ENCODE measurements at regions not wholly inside any gene's neighbourhood (a gene's known extent, or its start where the extent isn't known, plus 50 kb on each side); places are given as distances from the start of the nearest gene placed in this dataset.

GRCh38 chr7:45454771-45455170, 119.4 kb upstream of the ADCY1 start:
- CTCF ChIA-PET = no interaction called here
- POLR2A ChIA-PET = no interaction called here
- Mint-ChIP-seq H3K4me3 (no peak overlapping the region), H3K36me3 (no peaks in the 10 kb centered on the region), H3K4me1 (no peaks in the 10 kb centered on the region), H3K27me3 (ENCODE audit: low read depth) (no peaks in the 10 kb centered on the region), H3K27ac (no peak overlapping the region), H3K9me3 (no peaks in the 10 kb centered on the region)
- ATAC-seq = no peak
- TF ChIP-seq ATF1 (CRISPR knock-in tag; IDR thresholded peaks at IDR 0.05) (no peak), IRF1 (CRISPR knock-in tag; IDR thresholded peaks at IDR 0.05) (no peak)
- DNase-seq (ENCODE audit: low spot score) = no peak

- ChIA-PET POLR2A (no interaction called here), CTCF (no interaction called here)
- Mint-ChIP-seq H3K27me3 (ENCODE audit: low read depth) (no peaks in the 10 kb centered on the region), H3K27ac (no peak overlapping the region), H3K4me1 (no peaks in the 10 kb centered on the region), H3K4me3 (no peak overlapping the region), H3K9me3 (no peaks in the 10 kb centered on the region), H3K36me3 (no peaks in the 10 kb centered on the region)
- no peak for TF ChIP-seq ZNF512 (CRISPR knock-in tag; IDR thresholded peaks at IDR 0.05; ENCODE audit: borderline replicate concordance)
- no peak for TF ChIP-seq FOXP4 (CRISPR knock-in tag; IDR thresholded peaks at IDR 0.05)
- no peak for TF ChIP-seq HMGXB4 (CRISPR knock-in tag; IDR thresholded peaks at IDR 0.05)
- TF ChIP-seq ZNF423 (CRISPR knock-in tag; IDR thresholded peaks at IDR 0.05) = no peak
- TF ChIP-seq SMAD4 (CRISPR knock-in tag; IDR thresholded peaks at IDR 0.05) = no peak
- TF ChIP-seq SP1 (CRISPR knock-in tag; conservative IDR thresholded peaks at IDR 0.05) = no peak
- TF ChIP-seq GRHL2 (CRISPR knock-in tag; IDR thresholded peaks at IDR 0.05; ENCODE audit: insufficient replicate concordance, severe bottlenecking) = no peak
- TF ChIP-seq FOXJ3 (CRISPR knock-in tag; IDR thresholded peaks at IDR 0.05; ENCODE audit: borderline replicate concordance) = no peak
- TF ChIP-seq ZBTB43 (CRISPR knock-in tag; IDR thresholded peaks at IDR 0.05) = no peak
- no peak for TF ChIP-seq ATF3 (CRISPR knock-in tag; conservative IDR thresholded peaks at IDR 0.05)
- DNase-seq (ENCODE audit: low spot score) (no peak), ATAC-seq (no peak)
Observed at GRCh38 chr7:45455662-45456061, 118.5 kb upstream of the ADCY1 start.

GRCh38 chr7:45456105-45456504, 118.1 kb upstream of the ADCY1 start:
- Mint-ChIP-seq H3K9me3 (no peaks in the 10 kb centered on the region), H3K4me3 (no peak overlapping the region), H3K27me3 (ENCODE audit: low read depth) (no peaks in the 10 kb centered on the region), H3K36me3 (no peaks in the 10 kb centered on the region), H3K27ac (no peak overlapping the region), H3K4me1 (no peaks in the 10 kb centered on the region)
- TF ChIP-seq GABPB1 (CRISPR knock-in tag; IDR thresholded peaks at IDR 0.05) (no peak), ATF3 (CRISPR knock-in tag; conservative IDR thresholded peaks at IDR 0.05) (no peak), ZNF317 (CRISPR knock-in tag; IDR thresholded peaks at IDR 0.05; ENCODE audit: borderline replicate concordance, low read depth) (no peak), IRF1 (CRISPR knock-in tag; IDR thresholded peaks at IDR 0.05) (no peak), MYBL2 (CRISPR knock-in tag; IDR thresholded peaks at IDR 0.05) (no peak), ZNF416 (CRISPR knock-in tag; IDR thresholded peaks at IDR 0.05) (no peak), E2F5 (CRISPR knock-in tag; IDR thresholded peaks at IDR 0.05) (no peak)
- no peak for DNase-seq (ENCODE audit: low spot score)
- ChIA-PET POLR2A (no interaction called here), CTCF (no interaction called here)
- no peak for ATAC-seq

Measured in WTC11 (cell line).